Peyer's patch (tissue), 4 donors: ENCODE measurements at regions not wholly inside any gene's neighbourhood (a gene's known extent, or its start where the extent isn't known, plus 50 kb on each side); places are given as distances from the start of the nearest gene placed in this dataset.

ENCODE experiments used
- DNase-seq, 3 donors: peaks; one replicate each; pipeline ENCODE4 v3.0.0-alpha.2; 2017 to 2019
- H3K27ac ChIP-seq, 4 donors: fragments of 200-600 bp; sonication (generic); one replicate each; pipeline ENCODE4 v1.5.1; 2016 to 2019
- H3K27me3 ChIP-seq, 2 donors: fragments of 200-600 bp; sonication (generic); one replicate each; pipeline ENCODE4 v1.5.1; 2019
- H3K36me3 ChIP-seq, 3 donors: fragments of 200-600 bp; sonication (generic); one replicate each; pipeline ENCODE4 v1.5.1; 2016 to 2019
- H3K4me1 ChIP-seq, 4 donors: fragments of 200-600 bp; sonication (generic); one replicate each; pipeline ENCODE4 v1.5.1; 2016 to 2019
- H3K4me3 ChIP-seq, 4 donors: fragments of 200-600 bp; sonication (generic); 1 replicate in 3 of 4; 2 replicates in 1 of 4; pipeline ENCODE4 v1.5.1; 2016 to 2019; ENCODE audit warnings: mild to moderate bottlenecking in 1 of 4
- H3K9me3 ChIP-seq, 4 donors: fragments of 200-600 bp; sonication (generic); one replicate each; pipeline ENCODE4 v1.5.1; 2016 to 2019; ENCODE audit warnings: mild to moderate bottlenecking in 1 of 4
- POLR2A ChIP-seq, 2 donors: fragments of 450-650 bp; IDR thresholded peaks; one replicate each; pipeline ENCODE4 v1.5.1; 2017; ENCODE audit warnings: antibody characterized with exemption in 2 of 2, mild to moderate bottlenecking in 2 of 2, moderate library complexity in 2 of 2
- TF ChIP-seq, protein P1 (sequence below), 6 experiments: fragments of 450-650 bp in 4 of 6; fragments of 200-600 bp in 2 of 6; sonication (generic) in 1 of 6; IDR thresholded peaks; one replicate each; pipeline ENCODE4 v1.5.1; 2017 to 2019; ENCODE audit warnings: antibody characterized with exemption in 6 of 6, mild to moderate bottlenecking in 3 of 6, moderate library complexity in 1 of 6

DNA sequence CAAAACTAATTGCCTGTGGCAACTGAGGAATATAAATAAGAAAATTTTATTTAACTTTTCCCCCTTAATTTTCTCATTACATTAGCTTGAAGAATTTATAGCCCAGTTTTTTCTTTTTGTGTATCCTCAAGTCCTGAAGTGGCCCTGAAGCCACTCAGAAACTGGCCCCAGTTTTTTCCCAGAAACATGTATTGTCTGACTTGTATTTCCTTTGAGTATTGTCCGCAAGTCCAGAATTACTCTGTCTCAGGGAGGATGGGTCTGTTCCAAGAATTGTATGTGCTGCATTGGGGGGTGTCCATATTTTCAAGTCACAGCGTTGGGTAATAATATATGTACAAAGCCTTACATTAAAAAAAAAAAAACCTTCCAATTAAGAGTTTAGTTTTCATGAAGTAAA, 149.7 kb upstream of the IL12A start:
- TF ChIP-seq POLR2A (IDR thresholded peaks at IDR 0.05): no peak
- TF ChIP-seq, protein P1, sequence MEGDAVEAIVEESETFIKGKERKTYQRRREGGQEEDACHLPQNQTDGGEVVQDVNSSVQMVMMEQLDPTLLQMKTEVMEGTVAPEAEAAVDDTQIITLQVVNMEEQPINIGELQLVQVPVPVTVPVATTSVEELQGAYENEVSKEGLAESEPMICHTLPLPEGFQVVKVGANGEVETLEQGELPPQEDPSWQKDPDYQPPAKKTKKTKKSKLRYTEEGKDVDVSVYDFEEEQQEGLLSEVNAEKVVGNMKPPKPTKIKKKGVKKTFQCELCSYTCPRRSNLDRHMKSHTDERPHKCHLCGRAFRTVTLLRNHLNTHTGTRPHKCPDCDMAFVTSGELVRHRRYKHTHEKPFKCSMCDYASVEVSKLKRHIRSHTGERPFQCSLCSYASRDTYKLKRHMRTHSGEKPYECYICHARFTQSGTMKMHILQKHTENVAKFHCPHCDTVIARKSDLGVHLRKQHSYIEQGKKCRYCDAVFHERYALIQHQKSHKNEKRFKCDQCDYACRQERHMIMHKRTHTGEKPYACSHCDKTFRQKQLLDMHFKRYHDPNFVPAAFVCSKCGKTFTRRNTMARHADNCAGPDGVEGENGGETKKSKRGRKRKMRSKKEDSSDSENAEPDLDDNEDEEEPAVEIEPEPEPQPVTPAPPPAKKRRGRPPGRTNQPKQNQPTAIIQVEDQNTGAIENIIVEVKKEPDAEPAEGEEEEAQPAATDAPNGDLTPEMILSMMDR (IDR thresholded peaks at IDR 0.05): no peak
- no peaks in the 10 kb centered on the region for H3K27me3 ChIP-seq
- H3K4me1 ChIP-seq: peaks cover 0 to 3% (median 0%) of the 10 kb centered on the region in 4 donors
- H3K4me3 ChIP-seq: no peak overlapping the region
- no peaks in the 10 kb centered on the region for H3K36me3 ChIP-seq
- no peak for DNase-seq
- peak overlapping the region in 1 of 4 donors; percentile 78 for H3K27ac ChIP-seq
- H3K9me3 ChIP-seq: no peaks in the 10 kb centered on the region

DNA sequence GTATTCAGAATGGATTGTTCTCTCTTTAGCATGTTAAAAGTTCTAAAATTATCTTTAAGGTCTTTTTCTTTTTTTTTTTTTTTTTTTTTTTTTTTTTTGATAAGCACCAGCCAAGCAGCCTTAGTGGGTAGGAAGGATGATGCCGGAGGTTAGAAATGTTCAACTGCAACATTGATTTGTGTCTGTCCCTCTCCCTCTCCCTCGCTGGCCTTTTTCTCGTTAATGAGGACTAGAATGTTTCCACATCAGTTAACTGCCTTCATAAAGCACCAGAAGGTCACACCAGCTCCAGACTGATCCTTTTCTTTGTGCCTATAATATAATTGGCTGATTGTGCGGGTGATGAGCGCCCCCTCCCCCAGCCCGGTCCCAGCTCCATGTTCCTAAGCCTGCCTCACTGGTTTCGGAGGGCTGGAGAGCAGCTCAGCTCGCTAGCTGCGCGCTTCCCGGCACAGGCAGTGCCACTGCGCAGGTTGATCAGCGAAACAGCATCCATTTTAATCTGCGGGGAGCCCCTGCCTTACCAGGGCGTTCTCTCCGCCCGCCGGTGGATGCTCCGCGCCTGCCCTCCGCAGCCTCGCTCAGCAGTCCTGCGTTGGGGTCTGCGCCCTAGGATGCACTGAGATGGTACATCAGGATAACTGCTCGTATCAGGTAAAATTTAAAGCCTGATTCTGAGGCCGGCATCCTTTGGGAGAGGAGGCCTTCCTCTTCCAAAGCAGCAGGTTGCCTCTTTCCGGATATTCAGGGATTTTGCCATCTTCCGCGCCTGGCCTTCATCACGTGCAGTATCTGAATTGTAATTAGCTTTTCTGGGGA, 148.9 kb upstream of the IL12A start, which contains the start of gene SCHIP1:
SCHIP1 (plus strand) TSS at position 301 of the 819 bp plus-strand sequence.
- TF ChIP-seq POLR2A (IDR thresholded peaks at IDR 0.05): no peak
- TF ChIP-seq, protein P1 (IDR thresholded peaks at IDR 0.05): no peak
- Histone ChIP-seq H3K9me3 (no peaks in the 10 kb centered on the region), H3K27ac (peak within 1 kb of the TSS in 2 of 4 donors; percentile 55 to 78), H3K27me3 (no peaks in the 10 kb centered on the region), H3K36me3 (no peaks in the 10 kb centered on the region), H3K4me1 (peaks cover 0 to 3% (median 0%) of the 10 kb centered on the region in 4 donors), H3K4me3 (peak within 1 kb of the TSS in 1 of 4 donors; percentile 38)
- DNase-seq: no peak

DNA sequence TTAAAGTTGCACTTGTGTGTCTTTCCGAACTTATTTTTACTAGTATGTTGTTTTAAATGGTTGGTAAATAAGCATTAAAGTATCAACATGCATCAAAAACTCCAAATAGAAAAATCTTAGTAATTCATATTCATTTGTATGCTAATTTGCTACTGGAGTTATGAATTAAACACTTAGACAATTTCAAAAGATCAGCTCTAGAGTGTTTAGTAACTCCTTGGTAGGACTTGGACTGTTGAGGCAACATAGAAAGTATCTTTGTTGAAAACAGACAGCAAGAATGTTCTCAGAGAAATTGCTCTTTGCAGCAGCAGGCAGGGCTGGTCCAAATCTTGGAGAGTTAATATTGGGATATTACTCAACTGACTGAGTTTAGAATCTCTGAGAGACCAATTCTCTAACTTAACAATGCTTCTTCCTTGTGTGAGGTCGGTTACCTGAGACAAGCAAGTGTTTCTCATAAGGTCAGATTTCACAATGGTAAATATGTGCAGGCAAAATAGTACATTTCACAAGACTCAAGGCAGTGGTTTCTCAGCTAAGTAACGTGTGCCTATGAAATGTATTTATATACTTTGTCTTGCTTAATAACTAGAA, 147.8 kb upstream of the IL12A start:
- Histone ChIP-seq H3K27ac (peak overlapping the region in 1 of 4 donors; percentile 78), H3K4me1 (peaks cover 0 to 3% (median 0%) of the 10 kb centered on the region in 4 donors), H3K4me3 (peak overlapping the region in 1 of 4 donors; percentile 38), H3K27me3 (no peaks in the 10 kb centered on the region), H3K9me3 (no peaks in the 10 kb centered on the region), H3K36me3 (no peaks in the 10 kb centered on the region)
- no peak for DNase-seq
- TF ChIP-seq, protein P1 (IDR thresholded peaks at IDR 0.05): no peak
- no peak for TF ChIP-seq POLR2A (IDR thresholded peaks at IDR 0.05)

DNA sequence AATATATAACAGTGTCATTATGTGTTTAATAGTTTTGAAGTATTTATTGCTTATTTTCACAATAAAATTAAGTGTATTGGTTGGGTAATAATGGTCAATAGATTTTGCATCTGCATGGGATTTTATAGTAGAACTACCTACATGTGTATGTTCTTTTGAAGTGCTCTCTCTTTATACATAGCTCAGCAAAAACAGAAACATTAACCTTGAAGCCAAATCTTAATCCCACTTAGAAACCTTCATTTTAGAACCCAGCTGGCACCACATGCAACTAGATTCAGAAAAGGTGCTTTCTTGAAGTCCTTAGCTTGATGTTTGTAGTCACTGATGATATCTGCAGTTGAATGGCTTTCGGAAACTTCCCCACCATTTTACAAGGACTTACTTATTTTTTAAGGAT, 146.9 kb upstream of the IL12A start:
- H3K27ac ChIP-seq: no peak overlapping the region
- TF ChIP-seq, protein P1 (IDR thresholded peaks at IDR 0.05): no peak
- no peak for TF ChIP-seq POLR2A (IDR thresholded peaks at IDR 0.05)
- H3K27me3 ChIP-seq: no peaks in the 10 kb centered on the region
- no peak for DNase-seq
- H3K4me3 ChIP-seq: no peak overlapping the region
- no peaks in the 10 kb centered on the region for H3K36me3 ChIP-seq
- H3K9me3 ChIP-seq: no peaks in the 10 kb centered on the region
- peaks cover 0 to 3% (median 0%) of the 10 kb centered on the region in 4 donors for H3K4me1 ChIP-seq

DNA sequence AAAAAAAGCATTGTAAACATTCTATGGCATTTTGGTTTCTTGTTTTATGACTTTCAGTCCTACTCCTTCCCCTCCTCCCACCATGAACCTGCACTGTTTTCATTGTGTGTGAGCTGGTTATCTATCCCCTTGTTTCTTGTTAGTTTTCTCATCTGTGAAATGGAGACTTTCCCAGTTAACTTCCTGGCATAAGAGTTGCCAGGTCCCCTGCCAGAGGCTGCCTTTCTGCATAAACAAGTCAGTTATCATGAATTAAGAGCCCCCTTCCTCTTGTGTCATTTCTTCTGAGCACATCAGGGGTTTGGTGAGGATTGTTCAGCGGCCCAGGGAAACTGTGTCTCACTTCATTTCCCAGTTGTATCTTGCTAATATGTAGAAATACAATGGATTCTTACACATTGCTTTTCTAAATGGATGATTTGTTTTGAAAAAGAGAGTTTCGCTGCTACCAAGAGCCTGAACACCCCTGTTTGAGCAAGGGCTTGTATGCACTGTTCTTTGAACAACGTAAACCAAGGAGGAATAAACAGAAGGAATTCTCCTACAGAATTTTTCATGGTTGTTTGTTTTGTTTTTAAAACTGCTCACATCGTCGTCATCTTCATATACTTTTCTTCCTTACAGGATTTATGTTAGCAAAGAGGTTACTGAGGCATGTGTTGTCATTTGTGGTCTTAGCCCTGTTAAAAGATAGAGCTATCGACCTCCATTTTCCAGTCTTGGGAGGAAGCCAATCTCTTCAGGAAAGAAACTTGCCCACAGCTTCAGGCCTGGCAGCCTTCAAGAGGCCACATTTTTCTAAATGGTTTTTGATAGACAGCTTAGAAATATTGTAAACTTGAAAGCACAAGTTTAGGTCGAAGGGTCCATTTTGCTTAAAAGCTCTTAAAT, 144.6 kb upstream of the IL12A start:
- Histone ChIP-seq H3K9me3 (no peaks in the 10 kb centered on the region), H3K36me3 (no peaks in the 10 kb centered on the region), H3K4me1 (peaks cover 0 to 3% (median 0%) of the 10 kb centered on the region in 4 donors), H3K4me3 (no peak overlapping the region), H3K27ac (peak overlapping the region in 1 of 4 donors; percentile 27), H3K27me3 (no peaks in the 10 kb centered on the region)
- no peak for DNase-seq
- no peak for TF ChIP-seq POLR2A (IDR thresholded peaks at IDR 0.05)
- TF ChIP-seq, protein P1 (IDR thresholded peaks at IDR 0.05): no peak
